ENCODE measurements at regions not wholly inside any gene's neighbourhood (a gene's known extent, or its start where the extent isn't known, plus 50 kb on each side); places are given as distances from the start of the nearest gene placed in this dataset.

GRCh38 chr6:167731216-167731615, 95.5 kb upstream of the AFDN start:
- H2AFZ ChIP-seq (ENCODE audit: low read length), result no peak overlapping the region
- no peak for DNase-seq (ENCODE audit: low read depth in 2 of 2)
- no peaks in the 10 kb centered on the region for H4K20me1 ChIP-seq (ENCODE audit: control insufficient read depth, extremely low read depth, insufficient read depth, low read length)
- H3K36me3 ChIP-seq (ENCODE audit: control insufficient read depth, insufficient read depth, low read length), result no peaks in the 10 kb centered on the region
- no peaks in the 10 kb centered on the region for H3K9me3 ChIP-seq (ENCODE audit: control insufficient read depth, insufficient read depth, low read depth, low read length)
- no peak for TF ChIP-seq CTCF (conservative IDR thresholded peaks at IDR 0.05 in 1 of 2, IDR thresholded peaks at IDR 0.05 in 1 of 2; ENCODE audit: low read depth in 1 of 2, low read length in 2 of 2)
- no peak for TF ChIP-seq EZH2 (IDR thresholded peaks at IDR 0.05; ENCODE audit: low read length, missing control alignments)
- H3K4me2 ChIP-seq (ENCODE audit: extremely low read depth, insufficient read depth, low read length), result no peak overlapping the region
- no peaks in the 10 kb centered on the region for H3K79me2 ChIP-seq (ENCODE audit: control insufficient read depth, insufficient read depth, low read length)
- H3K27ac ChIP-seq (ENCODE audit: insufficient read depth, low read length), result no peak overlapping the region
- no peak overlapping the region for H3K4me3 ChIP-seq (replicated peaks in 1 of 4; ENCODE audit: control extremely low read depth in 1 of 4, insufficient read depth in 1 of 4, low read depth in 3 of 4, low read length in 4 of 4)
- no peaks in the 10 kb centered on the region for H3K27me3 ChIP-seq (ENCODE audit: control insufficient read depth, insufficient read depth, low read length)
- no peaks in the 10 kb centered on the region for H3K4me1 ChIP-seq (ENCODE audit: control insufficient read depth, extremely low read depth, insufficient read depth, low read length)
- no peak overlapping the region for H3K9ac ChIP-seq (ENCODE audit: insufficient read depth, low read length)

- H3K27ac ChIP-seq (ENCODE audit: insufficient read depth, low read length), result no peak overlapping the region
- H3K4me1 ChIP-seq (ENCODE audit: control insufficient read depth, extremely low read depth, insufficient read depth, low read length), result no peaks in the 10 kb centered on the region
- no peaks in the 10 kb centered on the region for H3K36me3 ChIP-seq (ENCODE audit: control insufficient read depth, insufficient read depth, low read length)
- no peaks in the 10 kb centered on the region for H3K79me2 ChIP-seq (ENCODE audit: control insufficient read depth, insufficient read depth, low read length)
- H3K27me3 ChIP-seq (ENCODE audit: control insufficient read depth, insufficient read depth, low read length), result no peaks in the 10 kb centered on the region
- no peaks in the 10 kb centered on the region for H4K20me1 ChIP-seq (ENCODE audit: control insufficient read depth, extremely low read depth, insufficient read depth, low read length)
- H3K4me3 ChIP-seq (replicated peaks in 1 of 4; ENCODE audit: control extremely low read depth in 1 of 4, insufficient read depth in 1 of 4, low read depth in 3 of 4, low read length in 4 of 4), result no peak overlapping the region
- no peak overlapping the region for H3K4me2 ChIP-seq (ENCODE audit: extremely low read depth, insufficient read depth, low read length)
- H3K9ac ChIP-seq (ENCODE audit: insufficient read depth, low read length), result no peak overlapping the region
- no peak for TF ChIP-seq CTCF (conservative IDR thresholded peaks at IDR 0.05 in 1 of 2, IDR thresholded peaks at IDR 0.05 in 1 of 2; ENCODE audit: low read depth in 1 of 2, low read length in 2 of 2)
- no peak for TF ChIP-seq EZH2 (IDR thresholded peaks at IDR 0.05; ENCODE audit: low read length, missing control alignments)
- H3K9me3 ChIP-seq (ENCODE audit: control insufficient read depth, insufficient read depth, low read depth, low read length), result no peaks in the 10 kb centered on the region
- H2AFZ ChIP-seq (ENCODE audit: low read length), result no peak overlapping the region
- no peak for DNase-seq (ENCODE audit: low read depth in 2 of 2)
Measured at GRCh38 chr6:167731731-167732422, 94.8 kb upstream of the AFDN start.

- no peak for TF ChIP-seq CTCF (conservative IDR thresholded peaks at IDR 0.05 in 1 of 2, IDR thresholded peaks at IDR 0.05 in 1 of 2; ENCODE audit: low read depth in 1 of 2, low read length in 2 of 2)
- no peak for TF ChIP-seq EZH2 (IDR thresholded peaks at IDR 0.05; ENCODE audit: low read length, missing control alignments)
- no peaks in the 10 kb centered on the region for H4K20me1 ChIP-seq (ENCODE audit: control insufficient read depth, extremely low read depth, insufficient read depth, low read length)
- no peak overlapping the region for H3K4me2 ChIP-seq (ENCODE audit: extremely low read depth, insufficient read depth, low read length)
- H3K27me3 ChIP-seq (ENCODE audit: control insufficient read depth, insufficient read depth, low read length), result no peaks in the 10 kb centered on the region
- H3K27ac ChIP-seq (ENCODE audit: insufficient read depth, low read length), result no peak overlapping the region
- no peak overlapping the region for H3K4me3 ChIP-seq (replicated peaks in 1 of 4; ENCODE audit: control extremely low read depth in 1 of 4, insufficient read depth in 1 of 4, low read depth in 3 of 4, low read length in 4 of 4)
- no peak overlapping the region for H2AFZ ChIP-seq (ENCODE audit: low read length)
- H3K4me1 ChIP-seq (ENCODE audit: control insufficient read depth, extremely low read depth, insufficient read depth, low read length), result no peaks in the 10 kb centered on the region
- H3K79me2 ChIP-seq (ENCODE audit: control insufficient read depth, insufficient read depth, low read length), result no peaks in the 10 kb centered on the region
- H3K9ac ChIP-seq (ENCODE audit: insufficient read depth, low read length), result no peak overlapping the region
- H3K36me3 ChIP-seq (ENCODE audit: control insufficient read depth, insufficient read depth, low read length), result no peaks in the 10 kb centered on the region
- H3K9me3 ChIP-seq (ENCODE audit: control insufficient read depth, insufficient read depth, low read depth, low read length), result no peaks in the 10 kb centered on the region
- DNase-seq (ENCODE audit: low read depth in 2 of 2), result peak; percentile 2 to 3
Measured at GRCh38 chr6:167733740-167734661, 92.7 kb upstream of the AFDN start.

All from fibroblast of lung (primary cell).